Skeletal muscle satellite cell (primary cell): ENCODE measurements at regions not wholly inside any gene's neighbourhood (a gene's known extent, or its start where the extent isn't known, plus 50 kb on each side); places are given as distances from the start of the nearest gene placed in this dataset.

Source experiments
- H3K27me3 ChIP-seq: 2 replicates; pipeline ENCODE4 v1.7.0; 2013; ENCODE audit warnings: low read length; ENCODE audit not compliant: control insufficient read depth, insufficient read depth
- H3K36me3 ChIP-seq: 2 replicates; pipeline ENCODE4 v1.7.0; 2013; ENCODE audit warnings: mild to moderate bottlenecking, control low read depth, low read length; ENCODE audit not compliant: insufficient read depth
- H3K4me1 ChIP-seq: 2 replicates; pipeline ENCODE4 v1.7.0; 2013; ENCODE audit warnings: low read length; ENCODE audit not compliant: control insufficient read depth, insufficient read depth
- H3K4me2 ChIP-seq: 2 replicates; pipeline ENCODE4 v1.7.0; 2013; ENCODE audit warnings: mild to moderate bottlenecking, low read length
- H3K4me3 ChIP-seq: 2 replicates; pipeline ENCODE4 v1.7.0; 2013; ENCODE audit warnings: low read length
- H3K9ac ChIP-seq: 2 replicates; pipeline ENCODE4 v1.7.0; 2013; ENCODE audit warnings: mild to moderate bottlenecking, low read depth, low read length, moderate library complexity
- H3K9me3 ChIP-seq: replicated peaks from 2 replicates; pipeline ENCODE4 v1.7.0; 2013; ENCODE audit warnings: mild to moderate bottlenecking, control low read depth, low read length

- Histone ChIP-seq H3K36me3 (no peaks in the 10 kb centered on the region), H3K9me3 (no peaks in the 10 kb centered on the region), H3K4me3 (no peak overlapping the region), H3K27me3 (no peaks in the 10 kb centered on the region), H3K9ac (no peak overlapping the region), H3K4me2 (no peak overlapping the region), H3K4me1 (no peaks in the 10 kb centered on the region)
These were observed 86.4 kb upstream of the JAZF1 start for GRCh38 chr7:28267012-28267411.

- no peak overlapping the region for H3K4me2 ChIP-seq
These were observed 89.2 kb upstream of the JAZF1 start for GRCh38 chr7:28269700-28270361.

GRCh38 chr7:28270536-28270935 lies 89.9 kb upstream of the JAZF1 start:
- Histone ChIP-seq H3K9ac (no peak overlapping the region), H3K4me2 (no peak overlapping the region), H3K4me1 (no peaks in the 10 kb centered on the region), H3K27me3 (no peaks in the 10 kb centered on the region), H3K9me3 (no peaks in the 10 kb centered on the region), H3K36me3 (no peaks in the 10 kb centered on the region), H3K4me3 (no peak overlapping the region)

More at GRCh38 chr7:28269700-28270361, 89.2 kb upstream of the JAZF1 start:
- H3K4me1 ChIP-seq = no peaks in the 10 kb centered on the region
- H3K36me3 ChIP-seq = no peaks in the 10 kb centered on the region
- H3K27me3 ChIP-seq = no peaks in the 10 kb centered on the region
- H3K4me3 ChIP-seq = no peak overlapping the region
- no peaks in the 10 kb centered on the region for H3K9me3 ChIP-seq
- H3K9ac ChIP-seq = no peak overlapping the region

GRCh38 chr7:28272461-28272877 lies 91.9 kb upstream of the JAZF1 start:
- H3K4me1 ChIP-seq = no peaks in the 10 kb centered on the region
- no peaks in the 10 kb centered on the region for H3K9me3 ChIP-seq
- no peaks in the 10 kb centered on the region for H3K27me3 ChIP-seq
- H3K4me2 ChIP-seq = peak overlapping the region; percentile 79
- peak overlapping the region; percentile 50 for H3K4me3 ChIP-seq
- no peaks in the 10 kb centered on the region for H3K36me3 ChIP-seq
- peak overlapping the region; percentile 51 for H3K9ac ChIP-seq

GRCh38 chr7:28276298-28276697 lies 95.7 kb upstream of the JAZF1 start:
- no peak overlapping the region for H3K4me3 ChIP-seq
- no peak overlapping the region for H3K9ac ChIP-seq
- no peaks in the 10 kb centered on the region for H3K36me3 ChIP-seq
- H3K27me3 ChIP-seq = peaks cover 14% of the 10 kb centered on the region
- no peaks in the 10 kb centered on the region for H3K4me1 ChIP-seq
- H3K9me3 ChIP-seq = no peaks in the 10 kb centered on the region
- no peak overlapping the region for H3K4me2 ChIP-seq

- Histone ChIP-seq H3K27me3 (peaks cover 18% of the 10 kb centered on the region), H3K4me2 (no peak overlapping the region), H3K9ac (no peak overlapping the region), H3K9me3 (no peaks in the 10 kb centered on the region), H3K4me1 (no peaks in the 10 kb centered on the region), H3K4me3 (no peak overlapping the region), H3K36me3 (no peaks in the 10 kb centered on the region)
These were observed 96.8 kb upstream of the JAZF1 start for GRCh38 chr7:28277364-28277763.

GRCh38 chr7:28277958-28278357 lies 97.4 kb upstream of the JAZF1 start:
- no peaks in the 10 kb centered on the region for H3K36me3 ChIP-seq
- peaks cover 18% of the 10 kb centered on the region for H3K27me3 ChIP-seq
- H3K9ac ChIP-seq = no peak overlapping the region
- no peaks in the 10 kb centered on the region for H3K9me3 ChIP-seq
- H3K4me1 ChIP-seq = no peaks in the 10 kb centered on the region
- no peak overlapping the region for H3K4me3 ChIP-seq
- H3K4me2 ChIP-seq = no peak overlapping the region

GRCh38 chr7:28280516-28280915 lies 99.9 kb upstream of the JAZF1 start:
- no peak overlapping the region for H3K4me2 ChIP-seq

GRCh38 chr7:28290496-28290895 lies 109.9 kb upstream of the JAZF1 start:
- Histone ChIP-seq H3K9me3 (no peaks in the 10 kb centered on the region), H3K27me3 (no peaks in the 10 kb centered on the region), H3K4me1 (peaks cover 4% of the 10 kb centered on the region), H3K4me3 (no peak overlapping the region), H3K36me3 (no peaks in the 10 kb centered on the region), H3K9ac (no peak overlapping the region), H3K4me2 (no peak overlapping the region)

More at GRCh38 chr7:28280516-28280915, 99.9 kb upstream of the JAZF1 start:
- Histone ChIP-seq H3K4me3 (no peak overlapping the region), H3K36me3 (no peaks in the 10 kb centered on the region), H3K9me3 (no peaks in the 10 kb centered on the region), H3K4me1 (no peaks in the 10 kb centered on the region), H3K27me3 (peaks cover 18% of the 10 kb centered on the region), H3K9ac (no peak overlapping the region)

- H3K36me3 ChIP-seq = no peaks in the 10 kb centered on the region
- H3K4me3 ChIP-seq = no peak overlapping the region
- no peak overlapping the region for H3K9ac ChIP-seq
- H3K4me1 ChIP-seq = peaks cover 4% of the 10 kb centered on the region
- no peak overlapping the region for H3K4me2 ChIP-seq
- no peaks in the 10 kb centered on the region for H3K27me3 ChIP-seq
- H3K9me3 ChIP-seq = no peaks in the 10 kb centered on the region
These were observed 111.0 kb upstream of the JAZF1 start for GRCh38 chr7:28291559-28291958.

- H3K4me1 ChIP-seq = peaks cover 4% of the 10 kb centered on the region
- H3K4me2 ChIP-seq = no peak overlapping the region
- no peaks in the 10 kb centered on the region for H3K36me3 ChIP-seq
- H3K27me3 ChIP-seq = no peaks in the 10 kb centered on the region
- H3K4me3 ChIP-seq = no peak overlapping the region
- H3K9me3 ChIP-seq = no peaks in the 10 kb centered on the region
- no peak overlapping the region for H3K9ac ChIP-seq
These were observed 112.4 kb upstream of the JAZF1 start for GRCh38 chr7:28292834-28293526.

- Histone ChIP-seq H3K4me2 (no peak overlapping the region), H3K27me3 (no peaks in the 10 kb centered on the region), H3K4me3 (no peak overlapping the region), H3K9me3 (no peaks in the 10 kb centered on the region), H3K36me3 (no peaks in the 10 kb centered on the region), H3K9ac (no peak overlapping the region), H3K4me1 (peaks cover 4% of the 10 kb centered on the region)
These were observed 112.9 kb upstream of the JAZF1 start for GRCh38 chr7:28293527-28293835.
